HUES48 (cell line): ENCODE measurements at regions not wholly inside any gene's neighbourhood (a gene's known extent, or its start where the extent isn't known, plus 50 kb on each side); places are given as distances from the start of the nearest gene placed in this dataset.

Experiments used
- H3K27ac ChIP-seq: one replicate; pipeline ENCODE4 v1.7.0; 2013; ENCODE audit warnings: low read depth, low read length, inconsistent platforms
- H3K27me3 ChIP-seq: 2 replicates; pipeline ENCODE4 v1.6.1; 2013; ENCODE audit warnings: mild to moderate bottlenecking, low read length; ENCODE audit not compliant: control insufficient read depth, insufficient read depth
- H3K36me3 ChIP-seq: 2 replicates; pipeline ENCODE4 v1.6.1; 2013; ENCODE audit warnings: low read length; ENCODE audit not compliant: control insufficient read depth, insufficient read depth
- H3K4me1 ChIP-seq: 2 replicates; pipeline ENCODE4 v1.6.1; 2013; ENCODE audit warnings: mild to moderate bottlenecking, low read length; ENCODE audit not compliant: control insufficient read depth, insufficient read depth
- H3K4me3 ChIP-seq: 2 replicates; pipeline ENCODE4 v1.5.1; 2013; ENCODE audit warnings: mild to moderate bottlenecking, low read depth, low read length
- H3K9ac ChIP-seq: 2 replicates; pipeline ENCODE4 v1.6.1; 2013; ENCODE audit warnings: mild to moderate bottlenecking, low read depth, low read length, moderate library complexity
- H3K9me3 ChIP-seq: 2 replicates; pipeline ENCODE4 v1.6.1; 2013; ENCODE audit warnings: low read length; ENCODE audit not compliant: control insufficient read depth, insufficient read depth

DNA sequence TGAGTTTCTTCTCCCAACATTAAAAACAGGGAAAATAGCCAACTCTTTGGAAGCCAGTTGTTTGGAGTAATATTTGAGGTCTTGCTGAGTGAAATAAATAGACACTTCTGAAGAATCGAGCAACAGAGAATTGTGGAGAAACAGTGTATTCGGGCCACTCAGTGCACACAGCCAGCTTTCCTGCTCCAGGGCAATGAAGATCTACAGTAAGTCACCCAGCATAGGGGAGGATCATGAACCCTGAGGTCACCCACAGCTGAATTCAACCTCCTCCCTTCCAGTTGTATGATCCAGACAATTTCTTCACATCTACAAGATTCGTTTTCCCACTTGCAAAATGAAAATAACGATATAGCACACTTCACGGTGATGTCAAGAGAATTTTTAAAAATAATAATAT lies 161.7 kb upstream of the BCL6 start:
- no peak overlapping the region for H3K4me3 ChIP-seq
- no peaks in the 10 kb centered on the region for H3K9me3 ChIP-seq
- no peak overlapping the region for H3K27ac ChIP-seq
- H3K4me1 ChIP-seq, result peaks cover 9% of the 10 kb centered on the region
- H3K9ac ChIP-seq, result no peak overlapping the region
- no peaks in the 10 kb centered on the region for H3K36me3 ChIP-seq
- H3K27me3 ChIP-seq, result no peaks in the 10 kb centered on the region

DNA sequence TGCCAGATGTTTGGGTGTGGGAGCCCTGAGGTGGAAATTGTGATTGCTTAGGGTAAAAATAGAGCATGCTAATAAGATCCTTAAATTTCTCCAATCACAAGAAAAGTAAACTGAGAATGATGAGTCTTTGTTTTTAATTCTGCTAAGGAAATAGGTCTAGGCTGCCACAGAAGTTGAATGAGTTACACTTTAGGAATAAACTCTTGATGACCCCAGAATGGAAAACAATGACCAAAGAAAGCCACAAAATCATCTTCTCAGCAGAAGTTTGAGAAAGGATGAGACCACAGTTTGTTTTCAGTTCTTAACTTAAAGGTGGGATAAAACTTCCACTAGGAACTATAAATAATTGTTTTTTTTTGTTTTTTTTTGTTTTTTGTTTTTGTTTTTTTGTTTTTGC lies 164.6 kb upstream of the BCL6 start:
- Histone ChIP-seq H3K36me3 (no peaks in the 10 kb centered on the region), H3K27ac (no peak overlapping the region), H3K9me3 (no peaks in the 10 kb centered on the region), H3K4me3 (no peak overlapping the region), H3K27me3 (no peaks in the 10 kb centered on the region), H3K4me1 (peaks cover 9% of the 10 kb centered on the region), H3K9ac (no peak overlapping the region)

DNA sequence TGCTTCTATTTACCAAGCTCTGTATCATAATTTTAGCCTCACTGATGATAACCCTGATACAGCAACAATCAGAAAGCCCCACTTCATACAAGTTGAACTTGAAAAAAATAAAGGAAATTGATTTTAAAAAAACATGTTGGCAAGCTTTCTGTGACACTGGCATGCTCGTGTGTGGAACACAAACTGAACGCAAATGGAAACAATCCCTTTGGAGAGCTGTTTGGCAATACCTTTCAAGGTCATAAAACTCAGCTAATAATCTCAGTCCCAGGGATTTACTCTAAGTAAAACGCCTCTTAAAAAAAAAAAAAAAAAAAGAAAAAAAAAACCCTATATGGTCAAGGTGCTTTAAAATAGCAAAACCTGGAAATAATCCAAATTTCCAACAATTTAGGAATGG lies 166.7 kb upstream of the BCL6 start:
- no peaks in the 10 kb centered on the region for H3K27me3 ChIP-seq
- H3K4me1 ChIP-seq, result peaks cover 23% of the 10 kb centered on the region
- H3K27ac ChIP-seq, result no peak overlapping the region
- no peak overlapping the region for H3K9ac ChIP-seq
- H3K9me3 ChIP-seq, result no peaks in the 10 kb centered on the region
- H3K36me3 ChIP-seq, result no peaks in the 10 kb centered on the region
- no peak overlapping the region for H3K4me3 ChIP-seq

DNA sequence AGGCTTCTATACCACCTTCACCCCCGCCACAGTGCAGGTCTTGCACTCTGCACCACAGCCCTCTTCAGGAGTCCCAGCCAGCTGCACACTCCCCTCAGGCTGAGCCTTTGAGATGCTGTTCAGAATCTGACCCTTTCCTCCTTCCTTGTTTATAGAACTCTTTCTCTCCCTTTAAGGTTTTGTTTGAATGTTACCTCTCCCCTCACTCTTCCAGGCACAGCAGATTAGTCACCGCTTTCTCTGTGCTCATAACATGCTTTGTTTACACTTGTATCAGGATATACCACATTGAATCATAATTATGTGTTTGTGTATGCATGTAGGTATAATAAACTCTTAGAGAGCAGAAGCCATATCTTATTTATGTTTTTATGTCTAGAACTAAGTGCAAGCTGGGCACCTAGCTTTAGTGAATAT lies 168.4 kb upstream of the BCL6 start:
- H3K36me3 ChIP-seq, result no peaks in the 10 kb centered on the region
- no peaks in the 10 kb centered on the region for H3K27me3 ChIP-seq
- H3K4me3 ChIP-seq, result no peak overlapping the region
- no peak overlapping the region for H3K27ac ChIP-seq
- no peaks in the 10 kb centered on the region for H3K9me3 ChIP-seq
- no peak overlapping the region for H3K9ac ChIP-seq
- peaks cover 32% of the 10 kb centered on the region for H3K4me1 ChIP-seq

DNA sequence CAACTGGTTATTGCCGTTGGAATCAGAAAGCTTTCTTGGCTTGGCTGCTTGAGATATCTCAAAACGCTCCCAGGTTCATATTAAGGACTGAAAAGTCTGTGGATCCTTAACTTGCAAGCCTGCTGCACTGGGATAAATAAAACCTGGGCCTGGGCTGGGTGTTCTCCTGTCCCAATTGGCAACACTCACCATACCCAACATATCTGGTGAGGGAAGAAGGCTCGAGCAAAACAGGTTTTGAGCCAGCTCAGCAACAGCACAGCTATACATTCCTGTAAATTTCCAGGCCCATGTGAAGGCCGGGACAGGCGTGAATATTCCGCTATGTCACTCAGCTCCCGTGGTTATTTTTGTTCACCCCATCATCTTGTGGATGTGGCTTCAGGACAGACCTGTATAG lies 169.0 kb upstream of the BCL6 start:
- no peak overlapping the region for H3K27ac ChIP-seq

DNA sequence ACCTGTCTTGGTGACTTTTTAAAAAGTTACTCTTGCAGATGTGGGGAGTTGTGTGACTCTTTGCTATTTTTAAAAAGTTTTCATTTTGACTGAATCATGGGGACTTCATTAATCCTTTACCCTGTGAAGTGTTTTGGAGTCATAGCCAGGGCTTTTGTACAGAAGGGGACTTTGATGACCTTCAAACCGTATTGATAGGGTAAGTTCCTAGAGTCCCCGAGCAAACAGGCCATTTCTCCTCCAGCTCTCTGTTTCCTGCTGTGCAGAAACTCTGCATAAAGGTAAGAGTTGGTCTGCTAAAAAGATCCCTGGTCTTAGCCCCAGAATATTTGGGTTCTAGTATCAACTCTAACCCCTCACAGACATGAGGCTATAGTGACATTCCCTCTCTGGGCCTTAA lies 170.8 kb upstream of the BCL6 start:
- no peaks in the 10 kb centered on the region for H3K9me3 ChIP-seq
- H3K27ac ChIP-seq, result no peak overlapping the region
- H3K27me3 ChIP-seq, result no peaks in the 10 kb centered on the region
- no peak overlapping the region for H3K4me3 ChIP-seq
- H3K4me1 ChIP-seq, result peaks cover 42% of the 10 kb centered on the region
- H3K36me3 ChIP-seq, result no peaks in the 10 kb centered on the region
- no peak overlapping the region for H3K9ac ChIP-seq

More for the DNA sequence above, 169.0 kb upstream of the BCL6 start:
- Histone ChIP-seq H3K4me1 (peaks cover 38% of the 10 kb centered on the region), H3K4me3 (no peak overlapping the region), H3K9ac (no peak overlapping the region), H3K36me3 (no peaks in the 10 kb centered on the region), H3K9me3 (no peaks in the 10 kb centered on the region), H3K27me3 (no peaks in the 10 kb centered on the region)

DNA sequence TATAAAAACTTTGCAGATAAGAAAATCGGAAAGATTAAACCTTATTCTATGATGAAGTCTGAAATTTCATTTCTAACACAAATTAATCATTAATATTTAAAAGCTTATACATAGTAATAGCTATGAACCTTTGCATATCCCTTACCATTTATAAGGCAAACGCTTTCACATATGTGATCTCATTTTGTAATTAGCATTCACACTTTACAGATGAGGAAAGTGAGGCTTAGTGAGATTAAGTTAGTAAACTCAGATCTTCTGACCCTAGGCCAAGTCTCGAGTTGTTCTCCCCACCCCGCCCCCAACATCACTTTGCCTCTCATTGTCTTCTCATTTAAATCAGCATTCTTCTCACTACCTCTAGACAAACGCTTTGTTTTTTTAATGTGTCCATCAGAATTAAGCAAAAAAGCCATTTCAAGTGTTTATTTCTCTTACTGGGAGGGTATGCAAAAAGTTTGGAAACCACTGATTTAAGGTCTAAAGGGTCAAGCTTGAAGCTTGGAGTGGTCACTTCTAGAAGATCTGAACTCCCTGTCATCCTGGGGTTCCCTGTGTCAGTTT lies 172.9 kb upstream of the BCL6 start:
- H3K4me1 ChIP-seq, result peaks cover 42% of the 10 kb centered on the region
- no peak overlapping the region for H3K27ac ChIP-seq
- peak overlapping the region; percentile 1 for H3K4me3 ChIP-seq
- no peaks in the 10 kb centered on the region for H3K27me3 ChIP-seq
- H3K36me3 ChIP-seq, result no peaks in the 10 kb centered on the region
- H3K9ac ChIP-seq, result no peak overlapping the region
- no peaks in the 10 kb centered on the region for H3K9me3 ChIP-seq

DNA sequence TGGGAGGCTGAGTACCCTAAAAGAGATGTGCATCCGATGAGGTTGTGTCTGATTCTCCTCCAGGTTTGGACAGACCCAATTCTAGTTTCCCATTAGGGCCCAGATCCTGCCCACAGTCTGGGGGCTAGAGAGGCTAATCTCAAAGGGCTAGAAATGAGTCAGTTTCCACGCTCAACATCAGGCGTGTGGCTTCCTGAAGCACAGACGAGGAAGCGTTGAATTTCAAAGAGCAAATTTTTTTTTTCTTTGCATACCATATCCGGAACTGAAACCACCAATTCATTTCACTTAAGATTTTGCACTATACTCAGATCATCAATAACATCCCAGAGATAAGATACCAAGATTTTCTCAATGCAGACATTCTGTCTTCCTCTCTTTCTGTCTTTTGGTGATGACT lies 173.8 kb upstream of the BCL6 start:
- no peaks in the 10 kb centered on the region for H3K36me3 ChIP-seq
- no peak overlapping the region for H3K4me3 ChIP-seq
- no peaks in the 10 kb centered on the region for H3K27me3 ChIP-seq
- no peak overlapping the region for H3K27ac ChIP-seq
- peaks cover 42% of the 10 kb centered on the region for H3K4me1 ChIP-seq
- H3K9me3 ChIP-seq, result 0 out of 2 replicates have a peak, but pooled peaks cover under 1% of the 10 kb centered on the region
- H3K9ac ChIP-seq, result no peak overlapping the region

DNA sequence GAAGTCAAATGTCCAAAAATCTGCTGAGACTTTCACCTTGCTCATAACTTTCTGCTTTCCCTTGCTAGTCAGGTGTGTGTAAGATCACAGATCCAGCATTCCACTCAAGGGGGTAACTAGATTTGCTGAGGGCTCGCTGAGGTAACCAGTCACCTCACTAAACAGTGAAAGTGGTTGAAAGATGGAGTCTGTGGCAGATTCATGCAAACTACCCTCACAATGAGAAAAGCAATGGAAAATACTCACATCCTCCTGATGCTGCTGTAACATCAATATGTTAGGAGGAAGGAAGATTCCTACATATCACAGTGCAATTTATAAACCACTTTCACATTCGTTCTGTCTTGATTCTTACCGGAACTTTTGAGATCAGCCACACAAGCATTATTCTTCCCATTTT lies 174.3 kb upstream of the BCL6 start:
- H3K27ac ChIP-seq, result no peak overlapping the region
- H3K36me3 ChIP-seq, result no peaks in the 10 kb centered on the region
- peaks cover 42% of the 10 kb centered on the region for H3K4me1 ChIP-seq
- H3K9ac ChIP-seq, result no peak overlapping the region
- H3K9me3 ChIP-seq, result peaks cover 5% of the 10 kb centered on the region
- no peak overlapping the region for H3K4me3 ChIP-seq
- no peaks in the 10 kb centered on the region for H3K27me3 ChIP-seq

DNA sequence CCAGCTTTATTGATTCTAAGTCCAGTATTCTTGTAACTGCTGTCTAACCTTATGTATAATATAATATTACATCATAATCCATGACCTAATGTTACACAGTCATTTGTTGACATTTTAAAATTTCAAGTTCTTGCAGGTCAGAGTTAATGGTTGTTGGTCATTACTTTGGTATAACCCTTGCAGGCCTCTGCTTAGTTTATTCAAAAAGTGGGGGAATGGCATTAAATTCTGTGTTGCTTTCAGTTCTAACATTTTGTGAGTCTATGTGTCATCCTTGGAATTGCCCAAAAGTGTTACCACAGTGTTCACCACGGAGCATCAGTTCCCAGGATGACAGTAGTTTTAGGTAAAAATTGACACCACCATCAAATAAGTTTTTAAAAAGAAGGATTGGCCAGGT lies 174.8 kb upstream of the BCL6 start:
- Histone ChIP-seq H3K9me3 (peaks cover 10% of the 10 kb centered on the region), H3K36me3 (no peaks in the 10 kb centered on the region), H3K27ac (no peak overlapping the region), H3K4me1 (peaks cover 42% of the 10 kb centered on the region), H3K27me3 (no peaks in the 10 kb centered on the region), H3K9ac (no peak overlapping the region), H3K4me3 (no peak overlapping the region)

DNA sequence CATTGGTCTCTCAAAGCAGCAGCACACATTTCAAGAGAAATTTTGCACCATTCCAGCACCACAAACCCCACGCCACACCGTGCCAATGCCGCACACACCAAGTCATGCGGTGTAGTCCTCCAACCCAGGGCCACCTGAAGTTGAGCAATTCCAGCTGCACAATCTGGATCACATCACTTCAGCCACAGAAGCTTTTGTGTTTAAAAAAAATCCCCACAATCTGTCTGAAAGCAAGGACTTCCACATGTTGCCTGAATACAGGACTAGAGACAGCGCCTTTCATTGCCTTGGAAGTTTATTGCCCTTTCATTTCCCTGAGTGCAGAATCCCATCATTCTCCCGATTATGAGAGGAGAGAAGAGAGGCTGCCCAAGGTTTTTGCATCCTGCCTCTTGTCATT lies 175.6 kb upstream of the BCL6 start:
- H3K4me3 ChIP-seq, result no peak overlapping the region
- H3K27me3 ChIP-seq, result no peaks in the 10 kb centered on the region
- H3K4me1 ChIP-seq, result peaks cover 36% of the 10 kb centered on the region
- no peak overlapping the region for H3K27ac ChIP-seq
- no peaks in the 10 kb centered on the region for H3K36me3 ChIP-seq
- H3K9ac ChIP-seq, result no peak overlapping the region
- peaks cover 10% of the 10 kb centered on the region for H3K9me3 ChIP-seq
